ENCODE measurements at regions not wholly inside any gene's neighbourhood (a gene's known extent, or its start where the extent isn't known, plus 50 kb on each side); places are given as distances from the start of the nearest gene placed in this dataset.

DNA sequence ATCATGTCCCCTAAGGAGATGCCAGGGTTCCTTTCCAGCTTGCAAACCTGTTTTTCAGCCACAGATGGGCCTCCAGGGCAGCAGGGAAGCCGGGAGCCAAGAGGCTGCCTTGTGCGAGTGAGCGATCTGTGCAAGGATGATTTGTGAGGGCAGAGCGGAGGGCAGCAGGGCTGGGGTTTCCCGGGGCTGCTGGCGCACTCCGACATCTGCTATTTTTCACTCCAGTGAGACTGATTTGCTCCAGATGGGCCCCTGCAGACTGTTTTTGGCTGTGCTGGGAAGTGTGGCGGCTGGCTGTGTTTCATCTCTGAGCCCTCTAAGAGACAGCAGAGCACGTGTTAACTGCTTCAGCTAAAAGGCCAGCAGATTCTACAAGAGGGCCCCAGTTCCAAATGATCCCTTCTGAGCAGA, 466.2 kb downstream of the TYW1 start:
- TF ChIP-seq CTCF (conservative IDR thresholded peaks at IDR 0.05; ENCODE audit: low read depth, low read length) (no peak), MAZ (IDR thresholded peaks at IDR 0.05; ENCODE audit: borderline replicate concordance, low read depth, low read length) (no peak)

Measured in IMR-90 (cell line).